ENCODE measurements at regions not wholly inside any gene's neighbourhood (a gene's known extent, or its start where the extent isn't known, plus 50 kb on each side); places are given as distances from the start of the nearest gene placed in this dataset.

GRCh38 chr12:20128928-20129327, 239.4 kb upstream of the PDE3A start:
- Histone ChIP-seq H3K14ac (replicated peaks; ENCODE audit: low read depth, low read length) (no peak overlapping the region), H4K8ac (ENCODE audit: low read depth in 2 of 2, low read length in 2 of 2) (no peak overlapping the region), H2AK9ac (replicated peaks; ENCODE audit: low read depth, low read length, poor library complexity) (no peak overlapping the region), H3K9me3 (ENCODE audit: control insufficient read depth, insufficient read depth, low read length) (no peaks in the 10 kb centered on the region), H3K56ac (ENCODE audit: extremely low read depth, insufficient read depth, low read length) (no peak overlapping the region), H2BK20ac (ENCODE audit: low read depth, low read length) (no peak overlapping the region), H3K4ac (ENCODE audit: low read depth, low read length) (no peak overlapping the region), H3K9ac (ENCODE audit: low read depth, low read length) (no peak overlapping the region), H3K79me1 (ENCODE audit: low read depth in 1 of 2, low read length in 2 of 2) (no peaks in the 10 kb centered on the region), H2BK5ac (ENCODE audit: low read depth, low read length, poor library complexity, severe bottlenecking) (no peak overlapping the region), H3K4me1 (ENCODE audit: control insufficient read depth, insufficient read depth, low read length) (peaks cover 2% of the 10 kb centered on the region; the same call in 1 of the 2 replicates), H3K27me3 (ENCODE audit: control insufficient read depth, insufficient read depth, low read length) (no peaks in the 10 kb centered on the region), H4K5ac (ENCODE audit: low read depth, low read length) (no peak overlapping the region), H3K18ac (ENCODE audit: low read depth, low read length) (no peak overlapping the region), H3K23ac (ENCODE audit: low read depth, low read length) (no peak overlapping the region), H3K4me2 (ENCODE audit: low read depth, low read length) (no peak overlapping the region), H2AK5ac (ENCODE audit: low read depth, low read length) (no peak overlapping the region), H3K36me3 (ENCODE audit: control insufficient read depth, insufficient read depth, low read length) (no peaks in the 10 kb centered on the region), H2BK120ac (ENCODE audit: low read depth, low read length) (no peak overlapping the region), H4K91ac (ENCODE audit: insufficient read depth, low read depth, low read length) (no peak overlapping the region), H2BK15ac (ENCODE audit: low read depth, low read length) (no peak overlapping the region), H3K27ac (ENCODE audit: insufficient read depth, low read length) (no peak overlapping the region), H2AFZ (replicated peaks; ENCODE audit: low read length, poor library complexity) (no peak overlapping the region), H3K9me1 (ENCODE audit: insufficient read depth, low read length) (no peaks in the 10 kb centered on the region), H4K20me1 (ENCODE audit: insufficient read depth, low read length) (no peaks in the 10 kb centered on the region), H3K4me3 (ENCODE audit: insufficient read depth, low read depth, low read length) (no peak overlapping the region)
- TF ChIP-seq, protein P1, sequence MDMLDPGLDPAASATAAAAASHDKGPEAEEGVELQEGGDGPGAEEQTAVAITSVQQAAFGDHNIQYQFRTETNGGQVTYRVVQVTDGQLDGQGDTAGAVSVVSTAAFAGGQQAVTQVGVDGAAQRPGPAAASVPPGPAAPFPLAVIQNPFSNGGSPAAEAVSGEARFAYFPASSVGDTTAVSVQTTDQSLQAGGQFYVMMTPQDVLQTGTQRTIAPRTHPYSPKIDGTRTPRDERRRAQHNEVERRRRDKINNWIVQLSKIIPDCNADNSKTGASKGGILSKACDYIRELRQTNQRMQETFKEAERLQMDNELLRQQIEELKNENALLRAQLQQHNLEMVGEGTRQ (IDR thresholded peaks at IDR 0.05; ENCODE audit: low read depth, low read length): no peak
- TF ChIP-seq NFE2L2 (IDR thresholded peaks at IDR 0.05; ENCODE audit: low read depth, low read length): no peak
- TF ChIP-seq CEBPB (IDR thresholded peaks at IDR 0.05; ENCODE audit: low read depth, low read length): no peak
- no peak for TF ChIP-seq BHLHE40 (IDR thresholded peaks at IDR 0.05; ENCODE audit: low read depth, low read length)
- dilution Hi-C loops (cut with HindIII; ENCODE audit: low sequenced_read_pairs, unreplicated experiment): no loop called here
- POLR2A ChIA-PET (ENCODE audit: unreplicated experiment): no interaction called here
- CTCF ChIA-PET: no interaction called here
- no TSS peak for BruUV-seq (replicated peaks)
- ATAC-seq (ENCODE audit: low read depth): peak; percentile 61
- in situ Hi-C loops (cut with MboI; ENCODE audit: low sequenced_read_pairs): no loop called here
- peak; percentile 26 for DNase-seq
- intact Hi-C loops (cut with micrococcal nuclease): no loop called here
